Tibial nerve (tissue), 4 donors: ENCODE measurements at regions not wholly inside any gene's neighbourhood (a gene's known extent, or its start where the extent isn't known, plus 50 kb on each side); places are given as distances from the start of the nearest gene placed in this dataset.

Experiments
- DNase-seq, 2 donors: peaks; one replicate each; pipeline ENCODE4 v3.0.0-alpha.2; 2019; ENCODE audit warnings: low spot score in 2 of 2
- H3K27ac ChIP-seq, 4 donors: fragments of 200-600 bp; sonication (generic) in 3 of 4; one replicate each; pipeline ENCODE4 v1.5.1; 2017 to 2019; ENCODE audit warnings: mild to moderate bottlenecking in 1 of 4
- H3K27me3 ChIP-seq, 2 donors: fragments of 200-600 bp; sonication (generic) in 1 of 2; one replicate each; pipeline versions ENCODE4 v1.5.1 to v1.6.0; 2017 to 2019
- H3K36me3 ChIP-seq, 3 donors: fragments of 200-600 bp; sonication (generic); one replicate each; pipeline ENCODE4 v1.5.1; 2018 to 2019
- H3K4me1 ChIP-seq, 4 donors: fragments of 200-600 bp; sonication (generic) in 3 of 4; one replicate each; pipeline ENCODE4 v1.5.1; 2017 to 2019
- H3K4me3 ChIP-seq, 4 donors: fragments of 200-600 bp; sonication (generic) in 3 of 4; one replicate each; pipeline ENCODE4 v1.5.1; 2017 to 2019; ENCODE audit warnings: mild to moderate bottlenecking in 1 of 4, moderate library complexity in 1 of 4
- H3K9me3 ChIP-seq, 4 donors: fragments of 200-600 bp; sonication (generic) in 3 of 4; one replicate each; pipeline ENCODE4 v1.5.1; 2017 to 2019
- EP300 ChIP-seq, 2 donors: sonication (generic); formaldehyde crosslinking; IDR thresholded peaks; one replicate each; pipeline ENCODE4 v1.6.1; 2017; ENCODE audit warnings: antibody characterized with exemption in 2 of 2, mild to moderate bottlenecking in 1 of 2
- POLR2A ChIP-seq, 2 donors: fragments of 450-650 bp; IDR thresholded peaks; one replicate each; pipeline ENCODE4 v1.6.1; 2017; ENCODE audit warnings: antibody characterized with exemption in 2 of 2, mild to moderate bottlenecking in 2 of 2, moderate library complexity in 2 of 2
- WGBS, 2 donors: methylation state at CpG; one replicate each; pipeline ENCODE4 v1.1.5; 2018; 5-methylcytosine and 5-hydroxymethylcytosine counted together
- TF ChIP-seq, protein P1 (sequence below), 5 experiments: fragments of 200-600 bp in 3 of 5; fragments of 450-650 bp in 2 of 5; sonication (generic) in 3 of 5; IDR thresholded peaks; one replicate each; pipeline ENCODE4 v1.5.1; 2016 to 2019; ENCODE audit warnings: antibody characterized with exemption in 5 of 5, mild to moderate bottlenecking in 3 of 5, moderate library complexity in 2 of 5

DNA sequence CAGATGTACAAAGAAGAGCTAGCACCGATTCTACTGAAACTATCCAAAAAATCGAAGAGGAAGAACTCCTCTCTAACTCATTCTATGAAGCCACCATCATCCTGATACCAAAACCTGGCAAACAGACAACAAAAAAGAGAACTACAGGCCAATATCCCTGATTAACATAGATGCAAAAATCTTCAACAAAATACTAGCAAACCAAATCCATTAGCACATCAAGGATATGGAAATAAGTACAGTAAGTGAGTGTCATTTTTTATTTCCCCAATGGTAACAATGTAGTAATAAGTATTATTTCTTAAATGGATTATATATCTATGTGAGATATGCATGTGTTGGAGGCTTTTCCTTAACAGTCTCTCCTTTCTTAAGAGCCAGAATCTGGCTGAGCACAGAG, 134.5 kb upstream of the SMLR1 start:
- WGBS, 2 donors = 88 to 94% methylated on average over 2 of the region's 2 CpGs
- H3K36me3 ChIP-seq = no peaks in the 10 kb centered on the region
- TF ChIP-seq EP300 (IDR thresholded peaks at IDR 0.05) (no peak), POLR2A (IDR thresholded peaks at IDR 0.05) (no peak)
- TF ChIP-seq, protein P1, sequence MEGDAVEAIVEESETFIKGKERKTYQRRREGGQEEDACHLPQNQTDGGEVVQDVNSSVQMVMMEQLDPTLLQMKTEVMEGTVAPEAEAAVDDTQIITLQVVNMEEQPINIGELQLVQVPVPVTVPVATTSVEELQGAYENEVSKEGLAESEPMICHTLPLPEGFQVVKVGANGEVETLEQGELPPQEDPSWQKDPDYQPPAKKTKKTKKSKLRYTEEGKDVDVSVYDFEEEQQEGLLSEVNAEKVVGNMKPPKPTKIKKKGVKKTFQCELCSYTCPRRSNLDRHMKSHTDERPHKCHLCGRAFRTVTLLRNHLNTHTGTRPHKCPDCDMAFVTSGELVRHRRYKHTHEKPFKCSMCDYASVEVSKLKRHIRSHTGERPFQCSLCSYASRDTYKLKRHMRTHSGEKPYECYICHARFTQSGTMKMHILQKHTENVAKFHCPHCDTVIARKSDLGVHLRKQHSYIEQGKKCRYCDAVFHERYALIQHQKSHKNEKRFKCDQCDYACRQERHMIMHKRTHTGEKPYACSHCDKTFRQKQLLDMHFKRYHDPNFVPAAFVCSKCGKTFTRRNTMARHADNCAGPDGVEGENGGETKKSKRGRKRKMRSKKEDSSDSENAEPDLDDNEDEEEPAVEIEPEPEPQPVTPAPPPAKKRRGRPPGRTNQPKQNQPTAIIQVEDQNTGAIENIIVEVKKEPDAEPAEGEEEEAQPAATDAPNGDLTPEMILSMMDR (IDR thresholded peaks at IDR 0.05) = no peak

DNA sequence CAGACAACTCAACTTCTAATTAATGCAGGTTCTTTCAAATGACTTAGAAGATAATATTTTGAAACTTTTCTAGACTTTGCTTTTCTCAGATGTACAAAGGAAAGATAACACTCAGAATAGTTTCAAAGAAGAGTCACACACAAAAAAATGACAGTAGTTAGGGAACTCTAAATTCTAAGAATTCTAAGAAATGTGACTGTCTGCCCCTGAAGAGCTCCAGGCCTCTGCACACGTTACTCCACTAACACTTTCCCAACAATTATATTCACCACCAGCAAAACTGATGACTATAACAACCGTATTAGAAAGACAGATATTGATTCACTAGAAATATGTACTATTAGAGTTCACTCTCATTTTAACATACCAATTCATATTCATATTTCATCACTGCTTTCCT, 133.3 kb upstream of the SMLR1 start:
- Histone ChIP-seq H3K27me3 (no peaks in the 10 kb centered on the region), H3K27ac (no peak overlapping the region), H3K36me3 (no peaks in the 10 kb centered on the region), H3K4me1 (no peaks in the 10 kb centered on the region), H3K4me3 (no peak overlapping the region), H3K9me3 (no peaks in the 10 kb centered on the region)
- TF ChIP-seq, protein P1 (IDR thresholded peaks at IDR 0.05) = no peak
- TF ChIP-seq POLR2A (IDR thresholded peaks at IDR 0.05) (no peak), EP300 (IDR thresholded peaks at IDR 0.05) (no peak)
- DNase-seq = no peak
- WGBS, 2 donors = 29 to 46% methylated on average over 2 of the region's 2 CpGs

More for the DNA sequence above, 134.5 kb upstream of the SMLR1 start:
- Histone ChIP-seq H3K27ac (no peak overlapping the region), H3K4me3 (no peak overlapping the region), H3K4me1 (no peaks in the 10 kb centered on the region), H3K27me3 (no peaks in the 10 kb centered on the region), H3K9me3 (no peaks in the 10 kb centered on the region)
- DNase-seq = no peak

DNA sequence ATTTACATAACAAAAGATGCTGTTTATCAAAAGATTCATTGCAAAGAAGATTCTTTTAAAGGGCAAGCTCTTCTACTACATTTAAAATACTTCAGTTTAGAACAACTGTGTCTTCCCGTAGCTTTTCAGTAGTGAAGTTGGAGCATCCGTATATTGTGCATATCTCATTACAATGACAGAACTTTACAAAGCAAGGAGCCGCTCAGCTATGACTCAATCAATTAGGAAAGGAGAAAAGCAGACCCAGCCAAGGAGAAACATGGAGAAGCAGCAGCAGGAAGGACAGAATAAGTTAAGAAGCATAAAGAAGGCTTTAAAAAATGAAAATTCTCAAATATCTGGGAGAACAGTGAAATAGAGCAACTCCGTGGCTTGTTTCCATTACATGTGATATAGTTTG, 132.6 kb upstream of the SMLR1 start:
- no peak for DNase-seq
- 81 to 84% methylated on average over 4 of the region's 4 CpGs for WGBS, 2 donors
- Histone ChIP-seq H3K27me3 (no peaks in the 10 kb centered on the region), H3K9me3 (no peaks in the 10 kb centered on the region), H3K4me3 (no peak overlapping the region), H3K27ac (no peak overlapping the region), H3K4me1 (no peaks in the 10 kb centered on the region), H3K36me3 (no peaks in the 10 kb centered on the region)
- TF ChIP-seq POLR2A (IDR thresholded peaks at IDR 0.05) (no peak), EP300 (IDR thresholded peaks at IDR 0.05) (no peak)
- TF ChIP-seq, protein P1 (IDR thresholded peaks at IDR 0.05) = no peak

DNA sequence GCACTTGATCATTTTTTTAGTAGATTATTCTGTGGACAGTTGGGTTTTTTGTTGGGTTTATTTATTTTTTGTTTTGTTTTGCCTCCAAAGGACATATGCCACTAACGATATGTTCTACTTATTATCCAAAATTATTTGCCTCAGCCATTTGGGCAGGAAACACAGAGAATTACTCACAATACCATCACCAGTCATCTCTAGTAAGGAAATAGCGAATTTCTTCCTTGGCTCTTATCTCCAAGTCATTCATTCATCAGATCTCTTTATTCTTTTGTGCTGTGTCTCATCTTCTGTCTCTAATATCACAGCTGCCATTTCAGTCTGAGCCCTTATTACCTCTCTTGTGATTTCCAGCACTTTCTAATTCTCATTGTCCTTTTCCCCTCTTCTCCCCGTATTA, 130.4 kb upstream of the SMLR1 start:
- Histone ChIP-seq H3K36me3 (no peaks in the 10 kb centered on the region), H3K27ac (no peak overlapping the region), H3K27me3 (no peaks in the 10 kb centered on the region), H3K9me3 (no peaks in the 10 kb centered on the region), H3K4me1 (no peaks in the 10 kb centered on the region), H3K4me3 (no peak overlapping the region)
- WGBS, 2 donors = 71 to 76% methylated on average over 3 of the region's 3 CpGs
- TF ChIP-seq POLR2A (IDR thresholded peaks at IDR 0.05) (no peak), EP300 (IDR thresholded peaks at IDR 0.05) (no peak)
- TF ChIP-seq, protein P1 (IDR thresholded peaks at IDR 0.05) = no peak
- no peak for DNase-seq

DNA sequence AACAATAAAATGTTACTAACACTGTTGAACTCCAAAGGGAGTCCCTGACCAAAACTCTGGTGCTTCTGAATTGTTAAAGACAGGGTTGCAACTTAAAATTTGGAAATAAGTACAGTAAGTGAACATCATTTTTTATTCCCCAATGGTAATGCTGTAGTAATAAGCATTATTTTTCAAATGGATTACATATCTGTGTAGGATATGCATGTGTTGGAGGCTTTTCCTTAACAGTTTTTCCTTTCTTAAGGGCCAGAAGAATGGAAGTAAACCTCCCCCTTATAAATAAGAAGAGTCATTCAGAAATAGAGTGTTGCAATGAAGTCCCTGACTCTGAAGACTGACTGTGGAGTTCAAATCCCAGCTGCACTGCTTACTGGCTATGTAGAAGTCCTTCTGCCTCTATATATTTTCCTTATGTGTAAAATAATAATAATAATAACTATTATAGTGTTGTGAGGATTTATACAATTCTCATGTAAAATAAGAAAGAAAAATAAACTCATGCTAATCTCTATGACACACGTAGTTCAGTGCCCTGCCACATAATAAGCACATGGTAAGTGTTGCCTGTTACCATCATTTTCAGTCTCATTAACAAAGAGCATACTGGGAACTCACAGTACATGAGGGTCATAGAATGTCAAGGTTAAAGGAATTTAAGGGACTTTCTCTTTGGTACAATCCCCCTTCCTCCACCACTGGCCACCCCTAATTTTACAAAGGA, 129.8 kb upstream of the SMLR1 start:
- Histone ChIP-seq H3K36me3 (no peaks in the 10 kb centered on the region), H3K27me3 (no peaks in the 10 kb centered on the region), H3K4me1 (no peaks in the 10 kb centered on the region), H3K9me3 (no peaks in the 10 kb centered on the region), H3K27ac (no peak overlapping the region), H3K4me3 (no peak overlapping the region)
- TF ChIP-seq, protein P1 (IDR thresholded peaks at IDR 0.05) = no peak
- TF ChIP-seq POLR2A (IDR thresholded peaks at IDR 0.05) (no peak), EP300 (IDR thresholded peaks at IDR 0.05) (no peak)
- 30 to 53% methylated on average over 1 of the region's 1 CpG for WGBS, 2 donors
- DNase-seq = no peak
